ENCODE measurements at regions not wholly inside any gene's neighbourhood (a gene's known extent, or its start where the extent isn't known, plus 50 kb on each side); places are given as distances from the start of the nearest gene placed in this dataset.
A peak's percentile ranks its signal among the peaks of the same experiment; 100 is the strongest.

DNA sequence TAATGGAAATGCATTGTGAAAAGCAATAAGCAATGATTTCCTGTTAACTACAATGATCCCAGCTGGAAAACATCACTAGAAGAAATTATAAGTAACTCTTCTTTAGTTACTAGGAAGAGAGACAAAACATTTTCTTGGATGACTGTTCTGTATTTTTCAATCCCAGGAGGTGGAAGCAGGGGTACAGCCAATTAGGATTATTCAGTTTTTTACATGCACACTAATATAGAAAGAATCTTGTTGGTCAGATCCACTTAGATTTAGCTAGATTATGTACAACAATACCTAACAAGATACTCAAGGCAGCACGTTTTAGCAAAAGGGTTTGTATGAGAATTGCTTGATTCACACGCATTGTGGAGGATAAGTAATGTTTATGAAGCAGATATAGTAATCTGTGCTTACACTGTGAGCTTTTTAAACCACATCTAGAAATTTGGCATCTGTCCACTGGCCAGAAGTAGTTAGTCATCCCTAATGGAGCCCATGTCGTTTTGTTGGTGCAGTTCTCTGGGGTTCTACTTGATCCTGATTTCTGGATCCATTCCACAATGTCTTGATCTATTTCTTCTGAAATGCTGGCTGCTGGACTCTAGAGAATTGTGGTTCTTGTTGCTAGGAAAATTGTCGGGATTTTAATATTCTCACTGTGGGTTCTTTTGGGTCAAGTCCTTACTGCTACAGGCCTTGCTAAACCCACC lies 199.7 kb downstream of the ADCYAP1 start:
- H3K27ac ChIP-seq (ENCODE audit: low read depth in 2 of 2, low read length in 2 of 2): no peak overlapping the region
- no peak overlapping the region for H3K9ac ChIP-seq (ENCODE audit: low read length in 3 of 3)
- no peak overlapping the region for H3K4me3 ChIP-seq (ENCODE audit: low read length in 3 of 3)
- intact Hi-C loops (cut with DNase I): no loop called here
- no peaks in the 10 kb centered on the region for H3K36me3 ChIP-seq (ENCODE audit: control insufficient read depth in 2 of 3, insufficient read depth in 3 of 3, low read length in 3 of 3)
- no peaks in the 10 kb centered on the region for H3K9me3 ChIP-seq (ENCODE audit: control insufficient read depth in 2 of 3, insufficient read depth in 1 of 3, low read length in 3 of 3)
- TF ChIP-seq, protein P1, sequence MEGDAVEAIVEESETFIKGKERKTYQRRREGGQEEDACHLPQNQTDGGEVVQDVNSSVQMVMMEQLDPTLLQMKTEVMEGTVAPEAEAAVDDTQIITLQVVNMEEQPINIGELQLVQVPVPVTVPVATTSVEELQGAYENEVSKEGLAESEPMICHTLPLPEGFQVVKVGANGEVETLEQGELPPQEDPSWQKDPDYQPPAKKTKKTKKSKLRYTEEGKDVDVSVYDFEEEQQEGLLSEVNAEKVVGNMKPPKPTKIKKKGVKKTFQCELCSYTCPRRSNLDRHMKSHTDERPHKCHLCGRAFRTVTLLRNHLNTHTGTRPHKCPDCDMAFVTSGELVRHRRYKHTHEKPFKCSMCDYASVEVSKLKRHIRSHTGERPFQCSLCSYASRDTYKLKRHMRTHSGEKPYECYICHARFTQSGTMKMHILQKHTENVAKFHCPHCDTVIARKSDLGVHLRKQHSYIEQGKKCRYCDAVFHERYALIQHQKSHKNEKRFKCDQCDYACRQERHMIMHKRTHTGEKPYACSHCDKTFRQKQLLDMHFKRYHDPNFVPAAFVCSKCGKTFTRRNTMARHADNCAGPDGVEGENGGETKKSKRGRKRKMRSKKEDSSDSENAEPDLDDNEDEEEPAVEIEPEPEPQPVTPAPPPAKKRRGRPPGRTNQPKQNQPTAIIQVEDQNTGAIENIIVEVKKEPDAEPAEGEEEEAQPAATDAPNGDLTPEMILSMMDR (IDR thresholded peaks at IDR 0.05; ENCODE audit: borderline replicate concordance, extremely low read depth, insufficient read depth): no peak
- DNase-seq: peak in 2 of 5 donors; percentile 14 to 53
- H3K27me3 ChIP-seq (ENCODE audit: control insufficient read depth, insufficient read depth, low read length): no peaks in the 10 kb centered on the region
- no peaks in the 10 kb centered on the region for H3K4me1 ChIP-seq (ENCODE audit: control insufficient read depth in 2 of 3, insufficient read depth in 2 of 3, low read depth in 1 of 3, low read length in 3 of 3)
- FAIRE-seq: no peak

DNA sequence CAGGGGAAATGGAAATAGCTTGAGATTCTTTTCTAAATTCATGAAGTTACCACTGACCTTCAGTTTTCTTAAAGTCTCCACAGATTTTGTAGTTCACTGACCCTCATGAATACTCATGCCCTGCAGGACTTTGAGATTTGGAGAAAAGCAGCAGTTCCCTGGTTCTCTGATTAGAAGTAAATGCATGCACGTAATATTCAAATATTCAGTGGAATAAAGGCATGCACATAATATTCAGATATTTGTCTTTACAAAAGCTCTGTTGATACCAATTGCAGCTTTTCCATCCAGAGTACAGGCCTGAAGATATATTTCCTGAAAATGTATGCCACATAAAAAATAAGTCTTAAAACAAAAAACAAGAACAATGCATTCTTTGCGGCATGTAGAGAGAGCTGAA lies 219.8 kb downstream of the ADCYAP1 start:
- H3K9me3 ChIP-seq (ENCODE audit: control insufficient read depth in 2 of 3, insufficient read depth in 1 of 3, low read length in 3 of 3): no peaks in the 10 kb centered on the region
- no peak overlapping the region for H3K4me3 ChIP-seq (ENCODE audit: low read length in 3 of 3)
- no peak for FAIRE-seq
- intact Hi-C loops (cut with DNase I): no loop called here
- H3K27me3 ChIP-seq (ENCODE audit: control insufficient read depth, insufficient read depth, low read length): no peaks in the 10 kb centered on the region
- no peak overlapping the region for H3K27ac ChIP-seq (ENCODE audit: low read depth in 2 of 2, low read length in 2 of 2)
- no peaks in the 10 kb centered on the region for H3K36me3 ChIP-seq (ENCODE audit: control insufficient read depth in 2 of 3, insufficient read depth in 3 of 3, low read length in 3 of 3)
- DNase-seq: no peak
- H3K9ac ChIP-seq (ENCODE audit: low read length in 3 of 3): no peak overlapping the region
- no peaks in the 10 kb centered on the region for H3K4me1 ChIP-seq (ENCODE audit: control insufficient read depth in 2 of 3, insufficient read depth in 2 of 3, low read depth in 1 of 3, low read length in 3 of 3)
- TF ChIP-seq, protein P1 (IDR thresholded peaks at IDR 0.05; ENCODE audit: borderline replicate concordance, extremely low read depth, insufficient read depth): no peak

DNA sequence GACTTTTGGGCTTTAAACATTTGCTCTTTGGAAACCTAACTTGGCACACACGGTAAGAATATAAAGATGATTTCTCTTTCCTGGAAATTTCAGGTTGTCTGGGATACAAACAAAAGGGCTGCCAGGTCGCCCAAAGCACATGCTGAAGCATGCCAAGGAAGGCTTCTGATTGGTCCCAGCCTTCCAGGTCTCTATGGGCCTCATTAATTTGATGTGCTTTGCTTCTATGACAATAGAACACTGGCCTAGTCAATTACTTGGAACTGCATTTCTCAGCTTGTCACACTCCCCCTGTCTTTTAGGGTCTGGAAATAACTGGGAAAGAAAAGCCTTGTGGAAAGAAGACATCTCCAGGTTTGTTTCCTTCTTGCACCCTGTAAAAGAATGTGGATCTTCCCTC lies 228.9 kb downstream of the ADCYAP1 start:
- DNase-seq: peak in 3 of 5 donors; percentile 15 to 49 (median 26)
- FAIRE-seq: no peak
- H3K9me3 ChIP-seq (ENCODE audit: control insufficient read depth in 2 of 3, insufficient read depth in 1 of 3, low read length in 3 of 3): no peaks in the 10 kb centered on the region
- intact Hi-C loops (cut with DNase I): no loop called here
- no peaks in the 10 kb centered on the region for H3K4me1 ChIP-seq (ENCODE audit: control insufficient read depth in 2 of 3, insufficient read depth in 2 of 3, low read depth in 1 of 3, low read length in 3 of 3)
- no peak overlapping the region for H3K27ac ChIP-seq (ENCODE audit: low read depth in 2 of 2, low read length in 2 of 2)
- H3K4me3 ChIP-seq (ENCODE audit: low read length in 3 of 3): no peak overlapping the region
- no peaks in the 10 kb centered on the region for H3K36me3 ChIP-seq (ENCODE audit: control insufficient read depth in 2 of 3, insufficient read depth in 3 of 3, low read length in 3 of 3)
- H3K9ac ChIP-seq (ENCODE audit: low read length in 3 of 3): no peak overlapping the region
- H3K27me3 ChIP-seq (ENCODE audit: control insufficient read depth, insufficient read depth, low read length): no peaks in the 10 kb centered on the region
- TF ChIP-seq, protein P1 (IDR thresholded peaks at IDR 0.05; ENCODE audit: borderline replicate concordance, extremely low read depth, insufficient read depth): no peak

DNA sequence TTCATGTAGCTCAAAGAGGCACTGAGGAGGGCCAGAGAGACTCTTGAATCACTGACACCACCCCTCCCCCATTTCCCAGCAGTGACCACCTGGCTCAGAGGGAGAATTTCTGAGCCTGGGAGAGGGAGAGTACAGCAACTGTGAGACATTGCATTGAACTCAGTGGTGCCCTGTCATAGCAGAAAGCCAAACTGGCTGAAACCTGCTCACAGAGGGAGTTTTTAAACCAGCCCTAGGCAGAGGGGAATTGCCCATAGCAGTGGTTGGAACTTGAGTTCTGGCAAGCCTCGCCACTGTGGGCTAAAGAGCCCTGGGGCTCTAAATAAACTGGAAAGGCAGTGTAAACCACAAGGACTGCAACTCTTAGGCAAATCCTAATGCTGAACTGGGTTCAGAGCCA lies 243.1 kb downstream of the ADCYAP1 start:
- DNase-seq: no peak

More for the DNA sequence above, 243.1 kb downstream of the ADCYAP1 start:
- no peak overlapping the region for H3K4me3 ChIP-seq (ENCODE audit: low read length in 3 of 3)
- no peak overlapping the region for H3K9ac ChIP-seq (ENCODE audit: low read length in 3 of 3)
- intact Hi-C loops (cut with DNase I): no loop called here
- no peak overlapping the region for H3K27ac ChIP-seq (ENCODE audit: low read depth in 2 of 2, low read length in 2 of 2)
- H3K36me3 ChIP-seq (ENCODE audit: control insufficient read depth in 2 of 3, insufficient read depth in 3 of 3, low read length in 3 of 3): no peaks in the 10 kb centered on the region
- TF ChIP-seq, protein P1 (IDR thresholded peaks at IDR 0.05; ENCODE audit: borderline replicate concordance, extremely low read depth, insufficient read depth): no peak
- H3K4me1 ChIP-seq (ENCODE audit: control insufficient read depth in 2 of 3, insufficient read depth in 2 of 3, low read depth in 1 of 3, low read length in 3 of 3): no peaks in the 10 kb centered on the region
- no peaks in the 10 kb centered on the region for H3K27me3 ChIP-seq (ENCODE audit: control insufficient read depth, insufficient read depth, low read length)
- no peak for FAIRE-seq
- peaks cover 0 to 9% (median 5%) of the 10 kb centered on the region in 3 donors for H3K9me3 ChIP-seq (ENCODE audit: control insufficient read depth in 2 of 3, insufficient read depth in 1 of 3, low read length in 3 of 3)

Measured in kidney (tissue), 13 donors.